GM18519 (cell line): ENCODE measurements at regions not wholly inside any gene's neighbourhood (a gene's known extent, or its start where the extent isn't known, plus 50 kb on each side); places are given as distances from the start of the nearest gene placed in this dataset.

Experiments
- ATAC-seq: cut with Tn5 transposase; IDR thresholded peaks from one replicate; pipeline ENCODE4 v1.9.1; 2021; ENCODE audit warnings: mild to moderate bottlenecking, moderate library complexity; ENCODE audit not compliant: unreplicated experiment, low FRiP score

- ATAC-seq, result no peak
Observed at GRCh38 chr1:189904509-189904908, 573.2 kb downstream of the BRINP3 start.

GRCh38 chr1:189908113-189908512, 569.6 kb downstream of the BRINP3 start:
- no peak for ATAC-seq

GRCh38 chr1:189921613-189922012, 556.1 kb downstream of the BRINP3 start:
- ATAC-seq, result no peak

- ATAC-seq, result no peak
Observed at GRCh38 chr1:189927641-189928040, 550.0 kb downstream of the BRINP3 start.

- no peak for ATAC-seq
Observed at GRCh38 chr1:189929501-189930099, 548.1 kb downstream of the BRINP3 start.

- ATAC-seq, result no peak
Observed at GRCh38 chr1:189936861-189937260, 540.8 kb downstream of the BRINP3 start.

GRCh38 chr1:189939967-189940366, 537.7 kb downstream of the BRINP3 start:
- no peak for ATAC-seq

- ATAC-seq, result no peak
Observed at GRCh38 chr1:189941922-189942321, 535.7 kb downstream of the BRINP3 start.

GRCh38 chr1:189958756-189959155, 518.9 kb downstream of the BRINP3 start:
- no peak for ATAC-seq

- ATAC-seq, result no peak
Observed at GRCh38 chr1:189960769-189961168, 516.9 kb downstream of the BRINP3 start.

GRCh38 chr1:189962181-189962580, 515.5 kb downstream of the BRINP3 start:
- no peak for ATAC-seq

GRCh38 chr1:189970331-189971230, 507.1 kb downstream of the BRINP3 start:
- ATAC-seq, result no peak

- ATAC-seq, result no peak
Observed at GRCh38 chr1:189971656-189972055, 506.0 kb downstream of the BRINP3 start.

- no peak for ATAC-seq
Observed at GRCh38 chr1:189977184-189977583, 500.5 kb downstream of the BRINP3 start.

GRCh38 chr1:189983166-189983890, 494.3 kb downstream of the BRINP3 start:
- no peak for ATAC-seq

- no peak for ATAC-seq
Observed at GRCh38 chr1:189986516-189986915, 491.1 kb downstream of the BRINP3 start.

GRCh38 chr1:189987509-189987908, 490.2 kb downstream of the BRINP3 start:
- no peak for ATAC-seq

GRCh38 chr1:189992856-189993255, 484.8 kb downstream of the BRINP3 start:
- no peak for ATAC-seq

- no peak for ATAC-seq
Observed at GRCh38 chr1:190000365-190000872, 477.2 kb downstream of the BRINP3 start.

GRCh38 chr1:190001187-190001586, 476.5 kb downstream of the BRINP3 start:
- no peak for ATAC-seq

GRCh38 chr1:190003376-190003775, 474.3 kb downstream of the BRINP3 start:
- ATAC-seq, result no peak
